ENCODE measurements at regions not wholly inside any gene's neighbourhood (a gene's known extent, or its start where the extent isn't known, plus 50 kb on each side); places are given as distances from the start of the nearest gene placed in this dataset.

DNA sequence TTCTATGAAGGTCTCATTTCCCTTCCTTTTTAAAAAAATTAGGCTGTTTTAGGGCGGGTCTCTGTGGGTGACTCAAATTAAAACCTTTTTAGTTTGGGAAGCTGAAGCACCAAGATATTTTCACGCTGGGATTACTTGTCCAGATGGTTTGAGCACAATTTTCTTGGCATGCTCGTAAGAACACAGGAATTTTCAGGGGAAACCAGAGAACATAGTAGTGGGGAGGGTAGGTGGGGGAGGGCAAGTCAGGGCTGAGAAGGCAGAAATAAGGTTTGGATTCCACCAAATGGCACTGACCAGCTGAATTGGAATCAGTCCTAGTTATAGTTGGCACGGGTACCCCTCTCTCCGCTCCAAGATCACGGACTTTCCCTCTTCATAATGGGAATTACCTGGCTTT is 97.3 kb upstream of the LRIG1 start:
- TF ChIP-seq, protein P1, sequence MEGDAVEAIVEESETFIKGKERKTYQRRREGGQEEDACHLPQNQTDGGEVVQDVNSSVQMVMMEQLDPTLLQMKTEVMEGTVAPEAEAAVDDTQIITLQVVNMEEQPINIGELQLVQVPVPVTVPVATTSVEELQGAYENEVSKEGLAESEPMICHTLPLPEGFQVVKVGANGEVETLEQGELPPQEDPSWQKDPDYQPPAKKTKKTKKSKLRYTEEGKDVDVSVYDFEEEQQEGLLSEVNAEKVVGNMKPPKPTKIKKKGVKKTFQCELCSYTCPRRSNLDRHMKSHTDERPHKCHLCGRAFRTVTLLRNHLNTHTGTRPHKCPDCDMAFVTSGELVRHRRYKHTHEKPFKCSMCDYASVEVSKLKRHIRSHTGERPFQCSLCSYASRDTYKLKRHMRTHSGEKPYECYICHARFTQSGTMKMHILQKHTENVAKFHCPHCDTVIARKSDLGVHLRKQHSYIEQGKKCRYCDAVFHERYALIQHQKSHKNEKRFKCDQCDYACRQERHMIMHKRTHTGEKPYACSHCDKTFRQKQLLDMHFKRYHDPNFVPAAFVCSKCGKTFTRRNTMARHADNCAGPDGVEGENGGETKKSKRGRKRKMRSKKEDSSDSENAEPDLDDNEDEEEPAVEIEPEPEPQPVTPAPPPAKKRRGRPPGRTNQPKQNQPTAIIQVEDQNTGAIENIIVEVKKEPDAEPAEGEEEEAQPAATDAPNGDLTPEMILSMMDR (IDR thresholded peaks at IDR 0.05): no peak
- no peak for TF ChIP-seq EZH2 (IDR thresholded peaks at IDR 0.05; ENCODE audit: borderline replicate concordance, insufficient read depth, low read depth, low read length, poor library complexity, severe bottlenecking)

Data from B cell (primary cell).